Parathyroid adenoma (tissue), 2 donors: ENCODE measurements at regions not wholly inside any gene's neighbourhood (a gene's known extent, or its start where the extent isn't known, plus 50 kb on each side); places are given as distances from the start of the nearest gene placed in this dataset.

Experiments used
- H2AFZ ChIP-seq: fragments of 300-600 bp; sonication (generic); one replicate; pipeline ENCODE4 v1.7.0; 2017; ENCODE audit warnings: antibody characterized with exemption, mild to moderate bottlenecking
- H3K27ac ChIP-seq: fragments of 300-600 bp; sonication (generic); one replicate; pipeline ENCODE4 v1.7.0; 2017
- H3K27me3 ChIP-seq: fragments of 300-600 bp; sonication (generic); one replicate; pipeline ENCODE4 v1.7.0; 2017; ENCODE audit warnings: low read length; ENCODE audit not compliant: control insufficient read depth, insufficient read depth
- H3K36me3 ChIP-seq: fragments of 300-600 bp; sonication (generic); one replicate; pipeline ENCODE4 v1.7.0; 2017; ENCODE audit warnings: low read length; ENCODE audit not compliant: control insufficient read depth, insufficient read depth
- H3K4me1 ChIP-seq: fragments of 300-600 bp; sonication (generic); one replicate; pipeline ENCODE4 v1.7.0; 2017; ENCODE audit warnings: control low read depth
- H3K4me2 ChIP-seq: fragments of 300-600 bp; sonication (generic); one replicate; pipeline ENCODE4 v1.7.0; 2017; ENCODE audit warnings: low read length
- H3K4me3 ChIP-seq: fragments of 300-600 bp; sonication (generic); one replicate; pipeline ENCODE4 v1.7.0; 2017; ENCODE audit warnings: low read depth, low read length
- H3K79me2 ChIP-seq: fragments of 300-600 bp; sonication (generic); one replicate; pipeline ENCODE4 v1.7.0; 2017; ENCODE audit warnings: control low read depth
- H3K9ac ChIP-seq: fragments of 300-600 bp; sonication (generic); one replicate; pipeline ENCODE4 v1.7.0; 2017; ENCODE audit warnings: mild to moderate bottlenecking
- H3K9me3 ChIP-seq: fragments of 300-600 bp; sonication (generic); one replicate; pipeline ENCODE4 v1.7.0; 2017; ENCODE audit warnings: low read length; ENCODE audit not compliant: control insufficient read depth
- TF ChIP-seq, protein P1 (sequence below): fragments of 300-600 bp; sonication (generic); IDR thresholded peaks from one replicate; pipeline ENCODE4 v1.7.0; 2017; ENCODE audit warnings: antibody characterized with exemption, mild to moderate bottlenecking
- donor health status: primary hyperparathyroidism.

DNA sequence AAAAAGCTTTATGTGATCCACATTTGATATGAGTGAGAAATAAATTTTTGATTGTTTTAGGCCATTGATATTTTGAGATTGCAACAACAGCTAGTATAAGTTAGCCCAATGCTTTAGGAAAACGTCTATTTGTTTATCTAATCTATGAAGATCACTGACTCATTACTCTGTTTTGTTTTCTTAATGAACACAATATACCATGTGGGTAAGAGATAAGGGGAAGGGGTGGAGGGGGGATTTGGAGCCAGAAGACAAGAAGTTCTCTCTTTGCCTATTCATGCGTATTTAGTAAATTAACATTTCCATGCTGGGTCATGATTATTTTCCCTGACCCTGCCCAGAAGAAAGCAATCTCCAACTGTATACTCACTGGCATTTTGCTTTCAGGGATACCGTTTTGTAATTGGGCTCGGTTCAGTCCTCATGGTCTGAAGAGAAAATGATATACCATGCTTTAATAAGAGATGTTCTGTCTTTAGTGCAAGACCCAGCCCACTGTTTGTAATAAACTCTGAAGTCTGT lies 359.5 kb upstream of the NPSR1 start:
- no peak overlapping the region for H3K4me2 ChIP-seq
- H3K9me3 ChIP-seq: no peaks in the 10 kb centered on the region

DNA sequence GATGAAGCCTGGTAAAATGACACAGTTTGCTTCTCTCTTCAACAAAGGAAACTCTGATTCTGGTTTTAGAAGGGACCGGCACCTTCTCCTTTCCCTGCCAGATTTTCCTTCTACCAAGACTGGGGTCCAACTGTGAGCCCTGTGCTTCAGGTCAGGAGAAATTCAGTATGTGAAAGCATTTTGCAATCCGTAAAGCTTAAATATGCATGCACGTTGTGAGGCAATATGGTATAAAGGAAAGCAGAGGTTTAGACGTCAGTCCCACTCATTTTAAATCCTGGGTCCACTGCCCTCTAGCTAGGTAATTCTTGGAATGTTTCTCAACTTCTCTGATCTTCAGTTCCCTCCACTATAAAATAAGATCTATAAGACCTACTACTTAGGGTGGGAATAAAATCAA lies 359.0 kb upstream of the NPSR1 start:
- H3K9ac ChIP-seq: no peak overlapping the region
- H3K36me3 ChIP-seq: no peaks in the 10 kb centered on the region
- H3K4me1 ChIP-seq: no peaks in the 10 kb centered on the region
- no peaks in the 10 kb centered on the region for H3K79me2 ChIP-seq
- no peak overlapping the region for H3K27ac ChIP-seq
- TF ChIP-seq, protein P1, sequence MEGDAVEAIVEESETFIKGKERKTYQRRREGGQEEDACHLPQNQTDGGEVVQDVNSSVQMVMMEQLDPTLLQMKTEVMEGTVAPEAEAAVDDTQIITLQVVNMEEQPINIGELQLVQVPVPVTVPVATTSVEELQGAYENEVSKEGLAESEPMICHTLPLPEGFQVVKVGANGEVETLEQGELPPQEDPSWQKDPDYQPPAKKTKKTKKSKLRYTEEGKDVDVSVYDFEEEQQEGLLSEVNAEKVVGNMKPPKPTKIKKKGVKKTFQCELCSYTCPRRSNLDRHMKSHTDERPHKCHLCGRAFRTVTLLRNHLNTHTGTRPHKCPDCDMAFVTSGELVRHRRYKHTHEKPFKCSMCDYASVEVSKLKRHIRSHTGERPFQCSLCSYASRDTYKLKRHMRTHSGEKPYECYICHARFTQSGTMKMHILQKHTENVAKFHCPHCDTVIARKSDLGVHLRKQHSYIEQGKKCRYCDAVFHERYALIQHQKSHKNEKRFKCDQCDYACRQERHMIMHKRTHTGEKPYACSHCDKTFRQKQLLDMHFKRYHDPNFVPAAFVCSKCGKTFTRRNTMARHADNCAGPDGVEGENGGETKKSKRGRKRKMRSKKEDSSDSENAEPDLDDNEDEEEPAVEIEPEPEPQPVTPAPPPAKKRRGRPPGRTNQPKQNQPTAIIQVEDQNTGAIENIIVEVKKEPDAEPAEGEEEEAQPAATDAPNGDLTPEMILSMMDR: no peak
- no peak overlapping the region for H2AFZ ChIP-seq
- no peak overlapping the region for H3K4me2 ChIP-seq
- no peaks in the 10 kb centered on the region for H3K27me3 ChIP-seq
- H3K9me3 ChIP-seq: no peaks in the 10 kb centered on the region
- H3K4me3 ChIP-seq: no peak overlapping the region

More for the DNA sequence above, 359.5 kb upstream of the NPSR1 start:
- no peaks in the 10 kb centered on the region for H3K4me1 ChIP-seq
- no peak overlapping the region for H3K4me3 ChIP-seq
- TF ChIP-seq, protein P1: no peak
- H2AFZ ChIP-seq: no peak overlapping the region
- H3K79me2 ChIP-seq: no peaks in the 10 kb centered on the region
- no peak overlapping the region for H3K27ac ChIP-seq
- H3K36me3 ChIP-seq: no peaks in the 10 kb centered on the region
- H3K9ac ChIP-seq: no peak overlapping the region
- H3K27me3 ChIP-seq: no peaks in the 10 kb centered on the region

DNA sequence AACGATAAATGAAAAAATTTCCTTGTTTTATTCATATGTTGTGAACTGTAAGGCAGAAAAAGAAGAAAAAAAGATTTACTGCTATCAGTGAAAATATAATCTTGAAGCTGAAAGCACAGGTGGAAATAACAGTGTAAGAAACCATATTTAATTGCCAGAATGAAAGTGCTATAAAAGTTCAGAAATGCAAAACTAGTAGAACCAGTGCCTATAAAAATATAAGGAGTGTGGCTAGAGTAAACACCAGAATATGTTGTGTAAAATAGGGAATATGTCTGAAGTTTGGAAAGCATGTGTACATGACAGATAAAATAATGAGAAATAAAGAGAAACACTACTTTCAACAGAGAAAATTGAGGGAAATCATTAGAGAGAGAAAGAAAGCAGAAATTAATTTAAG lies 350.5 kb upstream of the NPSR1 start:
- Histone ChIP-seq H3K9ac (no peak overlapping the region), H3K9me3 (no peaks in the 10 kb centered on the region), H3K4me1 (no peaks in the 10 kb centered on the region), H3K36me3 (no peaks in the 10 kb centered on the region), H3K27me3 (no peaks in the 10 kb centered on the region), H3K4me2 (no peak overlapping the region), H3K79me2 (no peaks in the 10 kb centered on the region), H3K27ac (no peak overlapping the region), H3K4me3 (no peak overlapping the region), H2AFZ (no peak overlapping the region)
- TF ChIP-seq, protein P1: no peak

DNA sequence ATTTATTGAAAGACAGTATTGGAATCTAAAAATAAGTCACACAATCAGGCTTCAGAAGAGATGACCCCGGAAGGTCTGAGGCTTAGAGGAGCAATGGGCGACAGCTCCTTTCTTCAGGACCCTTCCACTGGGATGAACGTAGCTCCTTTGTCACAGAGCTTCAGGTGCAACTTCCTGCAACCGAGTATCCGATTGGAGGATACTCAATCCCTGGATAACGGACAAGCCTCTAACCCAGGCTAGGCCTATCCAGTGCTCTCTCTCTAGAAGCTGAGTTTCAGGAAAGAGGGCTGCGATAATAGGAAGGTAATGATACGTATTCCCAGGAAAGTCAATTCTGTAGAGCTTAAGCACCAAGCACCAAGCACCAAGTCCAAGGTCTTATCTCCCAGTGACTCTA lies 349.4 kb upstream of the NPSR1 start:
- H3K4me3 ChIP-seq: no peak overlapping the region

DNA sequence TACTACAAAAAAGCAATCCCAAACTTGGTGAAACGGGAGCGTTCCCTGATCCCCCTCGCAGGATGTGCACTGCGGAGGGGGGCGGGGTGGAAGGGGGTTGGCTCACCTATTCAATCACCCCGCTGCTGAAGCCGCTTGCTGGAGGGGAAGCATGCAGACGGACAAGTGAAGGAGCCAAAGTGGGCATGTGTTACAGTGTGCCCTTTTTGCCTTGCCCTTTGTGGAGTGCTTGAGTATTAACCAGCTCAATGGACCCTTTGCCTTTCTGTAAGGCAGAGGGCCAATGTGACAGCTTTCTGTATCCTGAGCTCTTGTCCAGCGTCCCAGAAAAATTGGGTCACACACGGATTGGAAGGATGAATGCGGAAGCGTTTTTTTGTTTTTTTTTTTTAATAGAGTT lies 348.9 kb upstream of the NPSR1 start:
- H3K4me3 ChIP-seq: no peak overlapping the region
- TF ChIP-seq, protein P1: no peak
- no peaks in the 10 kb centered on the region for H3K36me3 ChIP-seq
- H3K4me2 ChIP-seq: no peak overlapping the region
- H3K27ac ChIP-seq: no peak overlapping the region
- H2AFZ ChIP-seq: no peak overlapping the region
- H3K9ac ChIP-seq: no peak overlapping the region
- no peaks in the 10 kb centered on the region for H3K79me2 ChIP-seq
- H3K4me1 ChIP-seq: no peaks in the 10 kb centered on the region
- no peaks in the 10 kb centered on the region for H3K9me3 ChIP-seq
- no peaks in the 10 kb centered on the region for H3K27me3 ChIP-seq

More for the DNA sequence above, 349.4 kb upstream of the NPSR1 start:
- no peaks in the 10 kb centered on the region for H3K4me1 ChIP-seq
- no peaks in the 10 kb centered on the region for H3K79me2 ChIP-seq
- TF ChIP-seq, protein P1: no peak
- no peak overlapping the region for H2AFZ ChIP-seq
- no peaks in the 10 kb centered on the region for H3K27me3 ChIP-seq
- no peak overlapping the region for H3K4me2 ChIP-seq
- H3K36me3 ChIP-seq: no peaks in the 10 kb centered on the region
- H3K27ac ChIP-seq: no peak overlapping the region
- H3K9me3 ChIP-seq: no peaks in the 10 kb centered on the region
- no peak overlapping the region for H3K9ac ChIP-seq
